ENCODE measurements at regions not wholly inside any gene's neighbourhood (a gene's known extent, or its start where the extent isn't known, plus 50 kb on each side); places are given as distances from the start of the nearest gene placed in this dataset.

DNA sequence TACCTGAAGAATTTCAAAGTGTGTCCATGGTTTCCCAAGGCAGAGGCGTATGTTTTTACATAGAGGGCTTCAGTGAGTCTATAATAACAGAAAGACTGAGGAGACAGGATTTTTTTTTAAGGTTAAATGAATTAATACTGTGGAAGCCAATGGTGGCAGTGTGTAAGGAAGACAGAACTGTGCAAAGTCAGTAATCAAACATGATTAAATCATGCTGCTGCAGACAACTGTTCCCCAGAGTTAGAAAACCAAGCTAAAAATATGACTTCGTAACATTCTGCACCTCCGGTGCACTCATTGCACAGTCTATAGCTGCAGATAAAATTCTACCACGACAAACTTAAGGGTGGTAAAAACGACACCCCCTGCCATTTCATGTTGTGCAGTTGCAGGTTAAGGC, 309.6 kb upstream of the TRIB2 start:
- DNase-seq: no peak
- intact Hi-C loops (cut with DNase I): no loop called here
- Histone ChIP-seq H3K27ac (no peak overlapping the region), H3K9me3 (no peaks in the 10 kb centered on the region), H3K36me3 (no peaks in the 10 kb centered on the region), H3K27me3 (no peaks in the 10 kb centered on the region), H3K4me3 (replicated peaks in 1 of 3) (no peak overlapping the region), H3K4me1 (no peaks in the 10 kb centered on the region)
- TF ChIP-seq, protein P1, sequence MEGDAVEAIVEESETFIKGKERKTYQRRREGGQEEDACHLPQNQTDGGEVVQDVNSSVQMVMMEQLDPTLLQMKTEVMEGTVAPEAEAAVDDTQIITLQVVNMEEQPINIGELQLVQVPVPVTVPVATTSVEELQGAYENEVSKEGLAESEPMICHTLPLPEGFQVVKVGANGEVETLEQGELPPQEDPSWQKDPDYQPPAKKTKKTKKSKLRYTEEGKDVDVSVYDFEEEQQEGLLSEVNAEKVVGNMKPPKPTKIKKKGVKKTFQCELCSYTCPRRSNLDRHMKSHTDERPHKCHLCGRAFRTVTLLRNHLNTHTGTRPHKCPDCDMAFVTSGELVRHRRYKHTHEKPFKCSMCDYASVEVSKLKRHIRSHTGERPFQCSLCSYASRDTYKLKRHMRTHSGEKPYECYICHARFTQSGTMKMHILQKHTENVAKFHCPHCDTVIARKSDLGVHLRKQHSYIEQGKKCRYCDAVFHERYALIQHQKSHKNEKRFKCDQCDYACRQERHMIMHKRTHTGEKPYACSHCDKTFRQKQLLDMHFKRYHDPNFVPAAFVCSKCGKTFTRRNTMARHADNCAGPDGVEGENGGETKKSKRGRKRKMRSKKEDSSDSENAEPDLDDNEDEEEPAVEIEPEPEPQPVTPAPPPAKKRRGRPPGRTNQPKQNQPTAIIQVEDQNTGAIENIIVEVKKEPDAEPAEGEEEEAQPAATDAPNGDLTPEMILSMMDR (IDR thresholded peaks at IDR 0.05): no peak
- no peak for TF ChIP-seq POLR2A (IDR thresholded peaks at IDR 0.05)
- WGBS, 2 donors: 77 to 86% methylated on average over 5 of the region's 5 CpGs

- Histone ChIP-seq H3K36me3 (no peaks in the 10 kb centered on the region), H3K4me1 (no peaks in the 10 kb centered on the region), H3K27ac (no peak overlapping the region), H3K9me3 (no peaks in the 10 kb centered on the region), H3K4me3 (replicated peaks in 1 of 3) (no peak overlapping the region), H3K27me3 (no peaks in the 10 kb centered on the region)
- no peak for DNase-seq
- intact Hi-C loops (cut with DNase I): no loop called here
- WGBS, 2 donors: 71 to 72% methylated on average over 3 of the region's 3 CpGs
- TF ChIP-seq POLR2A (IDR thresholded peaks at IDR 0.05): no peak
- TF ChIP-seq, protein P1 (IDR thresholded peaks at IDR 0.05): no peak
These were observed 303.8 kb upstream of the TRIB2 start for GRCh38 chr2:12412898-12413305.

GRCh38 chr2:12415536-12415935, 301.2 kb upstream of the TRIB2 start:
- TF ChIP-seq, protein P1 (IDR thresholded peaks at IDR 0.05): no peak
- TF ChIP-seq POLR2A (IDR thresholded peaks at IDR 0.05): no peak
- WGBS, 2 donors: 92 to 96% methylated on average over 3 of the region's 3 CpGs
- intact Hi-C loops (cut with DNase I): no loop called here
- no peaks in the 10 kb centered on the region for H3K27me3 ChIP-seq
- H3K4me3 ChIP-seq (replicated peaks in 1 of 3): no peak overlapping the region
- H3K4me1 ChIP-seq: no peaks in the 10 kb centered on the region
- H3K27ac ChIP-seq: no peak overlapping the region
- no peaks in the 10 kb centered on the region for H3K36me3 ChIP-seq
- no peak for DNase-seq
- H3K9me3 ChIP-seq: no peaks in the 10 kb centered on the region

GRCh38 chr2:12416600-12416999, 300.1 kb upstream of the TRIB2 start:
- peak; percentile 45 to 56 for DNase-seq
- whole genome bisulfite sequencing, 2 donors: 65 to 76% methylated on average over 6 of the region's 6 CpGs

GRCh38 chr2:12417786-12418185, 298.9 kb upstream of the TRIB2 start:
- no peak for TF ChIP-seq POLR2A (IDR thresholded peaks at IDR 0.05)
- H3K9me3 ChIP-seq: no peaks in the 10 kb centered on the region
- H3K4me1 ChIP-seq: no peaks in the 10 kb centered on the region
- 83 to 91% methylated on average over 6 of the region's 6 CpGs for WGBS, 2 donors
- H3K27me3 ChIP-seq: no peaks in the 10 kb centered on the region
- H3K4me3 ChIP-seq (replicated peaks in 1 of 3): no peak overlapping the region
- no peaks in the 10 kb centered on the region for H3K36me3 ChIP-seq
- intact Hi-C loops (cut with DNase I): no loop called here
- DNase-seq: no peak
- no peak overlapping the region for H3K27ac ChIP-seq

More at GRCh38 chr2:12416600-12416999, 300.1 kb upstream of the TRIB2 start:
- Histone ChIP-seq H3K9me3 (no peaks in the 10 kb centered on the region), H3K4me3 (replicated peaks in 1 of 3) (no peak overlapping the region), H3K4me1 (no peaks in the 10 kb centered on the region), H3K36me3 (no peaks in the 10 kb centered on the region), H3K27ac (no peak overlapping the region), H3K27me3 (no peaks in the 10 kb centered on the region)
- TF ChIP-seq, protein P1 (IDR thresholded peaks at IDR 0.05): peak in 4 of 6 experiments; percentile 27 to 48 (median 34)
- no peak for TF ChIP-seq POLR2A (IDR thresholded peaks at IDR 0.05)
- intact Hi-C loops (cut with DNase I): no loop called here

DNA sequence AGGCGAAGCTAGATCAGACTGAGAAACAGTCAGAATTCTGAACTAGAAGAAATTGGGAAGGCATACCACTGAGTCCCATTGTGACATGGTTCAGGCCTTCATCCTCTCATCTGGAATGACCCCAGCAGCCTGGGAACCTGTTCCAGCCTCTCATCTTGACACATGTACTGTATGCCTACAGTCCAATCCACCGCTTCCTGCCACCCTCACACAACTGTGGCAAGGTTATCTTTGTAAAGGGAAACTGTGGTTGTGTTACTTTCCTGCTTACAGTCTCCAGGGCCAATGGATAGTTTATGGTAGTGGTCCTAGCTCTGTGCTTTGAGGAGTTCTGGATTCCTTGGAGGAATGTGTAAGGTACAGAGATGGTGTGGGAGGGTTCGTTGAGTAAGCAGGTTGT, 296.9 kb upstream of the TRIB2 start:
- no peaks in the 10 kb centered on the region for H3K9me3 ChIP-seq
- TF ChIP-seq, protein P1 (IDR thresholded peaks at IDR 0.05): no peak
- no peak for TF ChIP-seq POLR2A (IDR thresholded peaks at IDR 0.05)
- H3K36me3 ChIP-seq: no peaks in the 10 kb centered on the region
- 96 to 100% methylated on average over 3 of the region's 3 CpGs for WGBS, 2 donors
- DNase-seq: no peak
- intact Hi-C loops (cut with DNase I): no loop called here
- H3K27me3 ChIP-seq: no peaks in the 10 kb centered on the region
- no peaks in the 10 kb centered on the region for H3K4me1 ChIP-seq
- no peak overlapping the region for H3K27ac ChIP-seq
- H3K4me3 ChIP-seq (replicated peaks in 1 of 3): no peak overlapping the region
